GM15510 (cell line): ENCODE measurements at regions not wholly inside any gene's neighbourhood (a gene's known extent, or its start where the extent isn't known, plus 50 kb on each side); places are given as distances from the start of the nearest gene placed in this dataset.

Source experiments
- POLR2A ChIP-seq: IDR thresholded peaks from 3 replicates; pipeline ENCODE4 v1.6.1; 2011; ENCODE audit warnings: borderline replicate concordance; ENCODE audit not compliant: insufficient read length; ENCODE audit errors: extremely low read depth

DNA sequence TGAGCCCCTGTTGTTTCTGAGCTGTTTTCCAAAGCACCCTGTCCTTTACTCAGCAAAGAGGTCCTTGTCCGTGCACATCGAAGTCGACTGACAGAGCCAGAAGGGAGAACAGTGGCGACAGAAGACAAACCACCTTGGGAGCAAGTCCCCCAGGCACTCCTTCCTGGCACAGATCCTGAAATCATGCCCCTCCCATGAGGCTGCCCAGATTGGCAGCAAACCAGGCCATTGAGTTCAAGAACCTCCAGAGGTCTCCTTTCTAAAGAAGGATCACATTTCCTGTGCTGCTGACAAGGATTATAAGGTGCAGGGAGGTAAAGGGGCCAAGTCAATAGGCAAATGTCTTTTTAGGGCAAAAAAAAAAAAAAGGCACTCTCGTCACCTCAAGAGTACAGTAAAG lies 84.7 kb upstream of the HIVEP3 start:
- no peak for TF ChIP-seq POLR2A

DNA sequence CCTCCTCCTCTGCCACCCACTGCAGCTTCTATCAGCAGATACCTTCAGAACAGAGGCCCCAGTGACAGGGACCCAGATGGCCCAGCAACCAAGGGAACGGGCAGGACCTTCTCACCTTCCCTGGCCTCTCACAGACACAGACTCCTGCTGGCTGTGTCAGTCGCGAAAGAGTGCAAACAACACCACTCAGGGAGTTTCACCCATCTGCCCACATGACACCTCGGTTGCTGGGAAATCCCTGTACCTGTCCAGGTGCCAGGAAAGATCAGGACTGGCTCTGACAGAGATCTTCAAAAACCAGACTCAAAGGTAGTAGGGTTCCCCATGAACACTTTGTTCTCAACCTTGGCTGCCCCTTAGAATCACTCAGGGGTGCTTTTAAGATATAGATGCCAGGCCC lies 83.5 kb upstream of the HIVEP3 start:
- TF ChIP-seq POLR2A: no peak

GRCh38 chr1:42000766-42001165 lies 82.0 kb upstream of the HIVEP3 start:
- no peak for TF ChIP-seq POLR2A

GRCh38 chr1:41999884-42000283 lies 81.2 kb upstream of the HIVEP3 start:
- TF ChIP-seq POLR2A: no peak

- no peak for TF ChIP-seq POLR2A
These were observed 79.5 kb upstream of the HIVEP3 start for GRCh38 chr1:41998250-41998649.

- TF ChIP-seq POLR2A: no peak
These were observed 78.4 kb upstream of the HIVEP3 start for GRCh38 chr1:41997153-41997552.

DNA sequence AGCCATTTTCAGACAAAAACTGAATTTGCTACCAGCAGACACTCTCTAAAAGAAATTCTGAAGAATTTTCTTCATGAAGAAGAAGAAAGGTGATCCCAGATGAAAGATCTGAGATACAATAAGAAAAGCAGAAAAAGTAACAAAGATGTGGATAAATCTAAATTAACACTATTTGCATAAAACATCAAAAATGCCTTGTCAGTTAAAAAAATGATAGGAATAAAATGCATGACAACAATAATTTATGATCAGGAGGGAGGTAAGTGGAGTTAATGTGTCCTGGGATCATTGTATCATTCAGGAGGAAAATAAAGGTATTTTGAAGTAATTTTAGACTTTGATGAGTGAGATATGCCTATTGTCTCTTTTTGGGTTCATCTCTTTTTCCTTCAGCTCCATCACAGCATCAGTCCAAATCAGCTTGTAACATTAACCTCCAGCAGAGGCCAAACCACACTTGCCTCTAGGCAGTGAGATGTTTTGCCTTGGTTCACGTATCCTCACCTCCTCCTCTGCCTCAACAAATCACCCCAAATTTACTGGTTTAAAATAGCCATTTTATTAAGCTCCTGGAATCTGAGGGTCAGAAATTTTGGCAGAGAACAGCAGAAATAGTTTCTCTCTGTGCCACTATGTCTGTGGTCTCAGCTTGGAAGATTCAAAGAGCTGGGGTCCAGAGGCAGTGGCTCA lies 76.9 kb upstream of the HIVEP3 start:
- no peak for TF ChIP-seq POLR2A

DNA sequence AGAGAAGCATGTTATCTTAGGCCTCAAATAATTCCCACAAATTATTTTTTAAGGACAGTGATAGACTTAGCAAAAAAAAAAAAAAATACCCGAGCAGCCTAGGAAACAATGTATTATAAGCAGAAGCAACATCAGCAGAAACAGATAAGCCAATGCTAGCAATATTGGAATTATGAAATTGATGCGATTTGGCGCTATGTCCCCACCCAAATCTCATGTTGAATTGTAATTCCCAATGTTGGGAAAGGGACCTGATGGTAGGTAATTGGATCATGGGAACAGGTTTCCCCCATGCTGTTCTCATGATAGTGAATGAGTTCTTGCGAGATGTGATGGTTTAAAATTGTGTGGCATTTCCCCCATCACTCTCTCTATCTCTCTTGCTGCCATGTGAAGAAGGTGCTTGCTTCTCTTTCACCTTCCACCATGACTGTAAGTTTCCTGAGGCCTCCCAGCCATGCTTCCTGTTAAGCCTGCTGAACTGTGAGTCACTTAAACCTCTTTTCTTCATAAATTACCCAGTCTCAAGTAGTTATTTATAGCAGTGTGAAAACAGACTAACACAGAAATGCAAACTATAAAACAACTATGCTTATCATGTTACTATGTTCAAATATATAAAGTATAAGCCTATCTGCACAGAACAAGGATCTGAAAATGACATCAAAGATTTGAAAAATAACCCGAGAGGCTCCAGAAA lies 75.6 kb upstream of the HIVEP3 start:
- TF ChIP-seq POLR2A: no peak

DNA sequence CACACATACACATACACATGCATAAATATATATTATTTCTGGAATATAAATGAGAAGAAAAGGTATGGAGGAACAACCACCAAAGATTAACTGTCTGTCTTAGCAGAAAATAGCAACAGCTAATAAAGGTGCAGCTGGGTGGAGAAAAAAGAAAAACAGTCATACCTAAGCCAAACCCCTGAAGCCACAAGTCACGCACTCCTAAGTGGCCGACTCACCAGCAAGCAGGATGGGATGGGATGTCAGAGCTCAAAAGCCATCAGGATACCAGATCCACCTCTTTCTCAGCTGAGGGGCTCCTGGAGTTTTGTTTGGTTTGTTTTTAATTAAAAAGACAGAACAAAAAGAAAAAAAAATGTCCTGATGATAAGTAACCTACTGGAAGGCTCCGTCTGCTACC lies 64.7 kb upstream of the HIVEP3 start:
- no peak for TF ChIP-seq POLR2A

- no peak for TF ChIP-seq POLR2A
These were observed 63.1 kb upstream of the HIVEP3 start for GRCh38 chr1:41981796-41982195.

DNA sequence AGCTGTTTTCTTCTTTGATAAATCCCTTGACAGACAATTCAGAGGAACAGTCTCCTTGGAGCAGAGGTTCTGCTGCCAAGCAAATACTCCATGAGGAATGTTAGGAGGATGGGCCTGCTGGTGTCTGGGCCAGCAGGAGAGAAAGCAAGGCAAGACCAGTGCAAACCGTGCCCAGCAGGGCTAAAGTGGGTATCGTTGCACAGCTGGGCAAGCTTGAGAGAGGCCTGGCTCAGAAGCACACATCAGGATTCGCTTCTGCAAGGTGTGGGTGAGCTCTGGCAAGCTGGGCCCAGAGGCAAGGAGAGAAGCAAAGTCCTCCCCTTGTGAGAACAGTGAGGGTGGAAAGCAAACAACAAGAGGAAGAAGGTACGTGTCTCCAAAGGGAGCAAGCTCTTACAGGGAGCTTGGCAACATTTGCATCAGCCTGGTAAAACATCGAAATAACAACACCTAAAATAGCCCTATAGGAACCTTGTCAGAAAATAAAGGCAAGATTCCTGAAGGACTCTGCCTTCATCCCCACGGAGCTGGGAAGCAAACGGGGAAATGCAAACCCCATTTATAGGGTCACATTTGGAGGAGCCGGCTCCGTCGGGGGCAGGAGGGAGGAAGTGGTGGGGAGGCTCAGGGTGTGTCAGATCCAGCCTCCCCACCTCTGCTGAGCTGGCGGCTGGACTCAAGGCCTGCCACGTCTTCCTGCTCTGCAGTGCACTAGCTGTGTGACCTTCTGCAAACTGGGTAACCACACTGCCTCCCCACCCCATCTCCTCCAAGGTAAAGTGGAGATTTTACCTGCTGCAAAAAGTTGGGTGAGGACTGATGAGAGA lies 62.3 kb upstream of the HIVEP3 start:
- no peak for TF ChIP-seq POLR2A

DNA sequence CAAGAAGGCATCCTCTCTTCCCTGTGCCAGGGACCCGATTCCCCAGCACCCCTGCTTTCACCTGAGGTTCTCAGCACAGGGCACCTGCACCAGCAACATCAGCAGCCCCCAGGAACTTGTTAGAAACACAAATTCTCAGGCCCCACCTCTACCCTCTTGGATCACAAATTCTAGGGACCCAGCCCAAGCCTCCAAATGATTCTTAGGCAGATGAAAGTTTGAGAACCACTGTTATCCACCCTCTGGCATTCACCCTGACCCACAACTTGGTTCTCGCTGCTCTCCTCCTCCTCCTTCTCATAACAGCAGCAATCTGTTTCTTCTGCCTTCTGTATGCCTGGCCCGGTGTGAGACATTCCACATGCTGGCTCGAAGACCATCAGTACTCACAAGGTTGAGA lies 60.3 kb upstream of the HIVEP3 start:
- TF ChIP-seq POLR2A: no peak

DNA sequence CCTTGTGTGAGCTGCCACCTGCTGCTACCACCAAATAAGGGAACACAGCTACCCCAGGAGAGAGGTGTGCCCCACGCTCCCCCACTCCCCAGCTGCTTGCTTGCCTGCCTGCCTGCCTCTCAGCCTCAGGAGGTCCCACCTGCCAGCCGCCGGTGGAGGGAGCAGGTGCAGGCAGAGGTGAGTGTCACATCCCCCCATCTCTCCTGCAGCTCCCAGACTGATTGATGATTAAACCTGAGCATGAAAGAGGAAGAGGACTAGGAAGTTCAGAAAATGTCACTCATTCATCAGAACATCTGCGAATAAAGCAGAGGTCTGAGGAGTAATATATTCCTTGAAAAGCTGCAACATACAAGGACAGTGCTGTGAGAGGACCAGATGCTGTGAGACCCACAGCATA lies 58.6 kb upstream of the HIVEP3 start:
- no peak for TF ChIP-seq POLR2A

DNA sequence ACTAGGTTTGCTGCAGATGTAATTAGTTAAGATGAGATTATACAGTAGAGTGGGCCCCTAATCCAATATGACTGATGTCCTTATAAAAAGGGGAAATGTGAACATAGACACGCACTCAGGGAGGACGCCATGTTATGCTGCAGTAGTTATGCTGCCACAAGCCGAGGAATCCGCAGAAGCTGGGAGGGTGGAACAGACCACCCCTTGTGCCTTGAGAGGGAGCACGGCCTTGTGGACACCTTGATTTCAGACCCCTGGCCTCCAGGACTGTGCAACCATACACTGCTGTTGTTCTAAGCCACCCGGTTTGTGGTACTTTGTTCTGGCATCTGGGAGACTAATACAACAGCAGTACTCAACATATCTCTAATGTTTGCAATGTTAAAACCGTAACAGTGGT lies 57.9 kb upstream of the HIVEP3 start:
- no peak for TF ChIP-seq POLR2A

DNA sequence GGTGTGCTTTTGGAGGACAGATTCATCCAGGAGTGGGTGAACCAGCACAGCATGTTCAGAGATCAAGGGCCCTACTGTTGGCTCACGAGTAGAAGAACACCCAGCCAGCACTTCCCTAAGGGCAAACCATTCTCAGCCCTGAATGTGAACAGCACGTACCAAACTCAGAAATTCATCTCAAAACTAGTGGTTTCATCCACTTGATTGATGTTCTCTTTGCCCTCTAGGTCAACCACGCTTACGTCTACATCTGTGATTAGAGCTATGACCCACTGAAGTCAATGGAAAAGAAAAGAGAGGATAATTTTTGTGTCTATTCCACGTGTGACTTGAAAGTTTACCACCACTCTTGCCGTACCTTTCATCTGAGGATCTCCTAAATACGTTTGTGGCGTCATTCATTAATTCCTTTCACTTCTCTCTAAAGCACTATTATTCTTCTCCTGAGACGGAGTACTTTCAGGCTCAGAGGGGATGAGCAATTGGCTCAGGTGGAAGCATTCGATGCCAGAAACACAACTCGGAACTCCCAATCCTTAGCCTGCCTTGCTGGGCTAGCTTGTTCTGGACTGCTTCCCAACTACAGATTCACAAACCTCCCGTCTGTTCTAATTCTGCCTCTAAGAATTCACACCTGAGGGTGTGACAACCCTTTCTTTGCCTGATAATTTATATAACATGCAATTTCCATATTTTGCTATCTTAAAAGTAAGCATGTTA lies 57.3 kb upstream of the HIVEP3 start:
- no peak for TF ChIP-seq POLR2A

- TF ChIP-seq POLR2A: no peak
These were observed 56.4 kb upstream of the HIVEP3 start for GRCh38 chr1:41975121-41975520.
